C1 segment of cervical spinal cord (tissue), 14 donors: ENCODE measurements at regions not wholly inside any gene's neighbourhood (a gene's known extent, or its start where the extent isn't known, plus 50 kb on each side); places are given as distances from the start of the nearest gene placed in this dataset.
"Not testable (repeated sequence)": the region's sequence is repeated elsewhere in the genome, so short reads cannot be mapped to it uniquely, and the experiment has no call there.

ENCODE experiments used
- DNase-seq, 14 donors: peaks; one replicate each; lab custom pipeline; 2025; lab: John Stamatoyannopoulos, UW

DNA sequence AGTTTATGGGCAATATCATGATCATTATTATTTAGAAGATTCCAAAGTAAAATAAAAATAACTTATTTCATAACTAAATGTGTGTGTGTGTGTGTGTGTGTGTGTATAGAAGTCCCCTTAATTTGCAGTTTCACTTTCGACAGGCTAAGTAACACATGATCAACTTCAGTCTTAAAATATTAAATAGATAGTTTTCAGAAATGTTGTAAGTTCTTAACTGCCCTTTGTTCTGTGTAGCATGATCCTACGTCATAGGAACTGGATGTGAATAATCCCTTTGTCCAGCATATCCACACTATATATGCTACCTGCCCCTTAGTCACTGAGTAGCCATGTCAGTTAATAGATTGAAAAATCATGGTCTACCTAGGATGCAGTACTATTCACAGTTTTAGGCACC is 1863.5 kb upstream of the PCDH20 start:
- no peak for DNase-seq

DNA sequence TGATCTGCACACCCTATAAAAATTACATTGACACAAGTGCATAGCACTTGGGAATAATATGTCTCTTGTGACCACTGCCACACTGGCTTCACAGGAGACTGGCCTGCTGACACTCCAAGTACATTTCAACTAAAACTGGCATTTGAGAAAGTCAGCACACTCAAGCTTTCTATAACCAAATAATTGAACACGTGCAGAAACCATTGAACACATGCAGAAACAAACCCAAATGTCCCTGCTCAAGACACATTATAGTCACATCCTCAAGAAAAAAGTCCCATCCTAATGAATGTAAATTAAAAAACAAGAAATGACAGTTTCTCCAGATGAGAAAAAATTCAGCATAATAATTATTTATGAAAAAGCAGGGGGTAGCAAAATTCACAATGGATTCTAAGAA is 1859.1 kb upstream of the PCDH20 start:
- no peak for DNase-seq

DNA sequence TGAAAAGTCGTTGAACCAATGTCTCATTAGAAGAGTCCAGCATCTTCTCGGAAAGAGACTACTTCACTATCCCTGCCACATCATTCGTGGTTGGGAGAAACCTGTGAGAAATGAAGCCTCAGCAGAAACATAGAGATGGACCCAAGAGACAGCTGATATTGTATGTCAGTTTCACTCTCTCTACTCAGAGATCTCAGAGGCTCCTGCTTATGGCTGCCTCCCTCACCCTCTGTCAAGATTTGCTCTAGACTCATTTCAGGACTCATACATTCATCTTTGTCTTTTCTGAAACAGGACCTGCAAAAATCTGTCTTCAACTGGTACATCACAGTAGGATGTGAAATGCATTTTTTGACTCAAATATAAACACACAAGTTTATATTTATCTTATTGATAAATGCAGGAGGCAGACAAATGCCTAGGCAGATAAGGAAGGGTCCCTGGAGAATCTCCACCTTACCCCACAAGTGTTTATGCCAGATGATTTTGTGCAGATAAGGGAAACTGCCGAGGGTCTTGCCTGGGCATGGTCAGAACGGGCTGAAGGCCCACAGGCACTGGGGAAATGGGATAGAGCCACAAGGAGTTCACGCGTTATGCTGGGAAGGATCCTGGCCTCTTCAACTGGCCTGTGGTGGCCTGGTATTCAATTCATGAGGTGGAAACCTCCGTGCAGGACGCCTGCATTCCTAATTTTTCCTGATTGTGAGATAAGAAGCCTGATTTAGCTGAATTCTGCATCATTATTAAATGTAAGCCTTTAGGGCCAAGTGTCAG is 1834.0 kb upstream of the PCDH20 start:
- no peak for DNase-seq

DNA sequence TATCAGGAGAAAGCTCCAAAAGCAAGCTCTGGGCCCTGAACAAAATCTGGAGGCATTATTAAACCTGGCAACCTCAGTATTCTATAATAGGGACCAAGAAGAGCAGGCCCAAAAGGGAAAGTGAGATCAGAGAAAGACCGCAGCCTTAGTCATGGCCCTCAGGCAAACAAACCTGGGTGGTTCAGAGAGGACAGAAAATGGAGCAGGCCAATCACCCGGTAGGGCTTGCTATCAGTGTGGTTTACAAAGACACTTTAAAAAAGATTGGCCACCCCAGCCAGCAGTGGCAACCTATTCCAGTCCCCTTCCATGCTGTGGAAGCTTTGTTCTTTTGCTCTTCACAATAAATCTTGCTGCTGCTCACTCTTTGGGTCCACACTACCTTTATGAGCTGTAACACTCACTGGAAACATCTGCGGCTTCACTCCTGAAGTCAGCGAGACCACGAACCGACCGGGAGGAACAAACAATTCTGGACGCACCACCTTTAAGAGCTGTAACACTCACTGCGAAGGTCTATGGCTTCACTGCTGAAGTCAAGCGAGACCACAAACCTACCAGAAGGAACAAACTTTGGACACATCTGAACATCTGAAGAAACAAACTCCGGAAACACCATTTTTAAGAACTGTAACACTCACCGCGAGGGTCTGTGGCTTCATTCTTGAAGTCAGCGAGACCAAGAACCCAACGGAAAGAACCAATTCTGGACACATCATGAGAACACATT is 1821.2 kb upstream of the PCDH20 start:
- DNase-seq: not testable (repeated sequence)

DNA sequence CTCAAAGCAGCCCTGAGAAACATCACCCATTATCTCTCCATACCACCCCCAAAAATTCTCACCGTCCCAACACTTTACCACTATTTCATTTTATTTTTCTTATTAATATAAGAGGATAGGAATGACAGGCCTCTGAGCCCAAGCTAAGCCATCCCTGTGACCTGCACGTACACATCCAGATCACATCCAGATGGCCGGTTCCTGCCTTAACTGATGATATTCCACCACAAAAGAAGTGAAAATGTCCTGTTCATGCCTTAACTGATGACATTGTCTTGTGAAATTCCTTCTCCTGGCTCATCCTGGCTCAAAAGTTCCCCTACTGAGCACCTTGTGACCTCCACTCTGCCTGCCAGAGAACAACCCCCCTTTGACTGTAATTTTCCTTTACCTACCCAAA is 1802.9 kb upstream of the PCDH20 start:
- not testable (repeated sequence) for DNase-seq

DNA sequence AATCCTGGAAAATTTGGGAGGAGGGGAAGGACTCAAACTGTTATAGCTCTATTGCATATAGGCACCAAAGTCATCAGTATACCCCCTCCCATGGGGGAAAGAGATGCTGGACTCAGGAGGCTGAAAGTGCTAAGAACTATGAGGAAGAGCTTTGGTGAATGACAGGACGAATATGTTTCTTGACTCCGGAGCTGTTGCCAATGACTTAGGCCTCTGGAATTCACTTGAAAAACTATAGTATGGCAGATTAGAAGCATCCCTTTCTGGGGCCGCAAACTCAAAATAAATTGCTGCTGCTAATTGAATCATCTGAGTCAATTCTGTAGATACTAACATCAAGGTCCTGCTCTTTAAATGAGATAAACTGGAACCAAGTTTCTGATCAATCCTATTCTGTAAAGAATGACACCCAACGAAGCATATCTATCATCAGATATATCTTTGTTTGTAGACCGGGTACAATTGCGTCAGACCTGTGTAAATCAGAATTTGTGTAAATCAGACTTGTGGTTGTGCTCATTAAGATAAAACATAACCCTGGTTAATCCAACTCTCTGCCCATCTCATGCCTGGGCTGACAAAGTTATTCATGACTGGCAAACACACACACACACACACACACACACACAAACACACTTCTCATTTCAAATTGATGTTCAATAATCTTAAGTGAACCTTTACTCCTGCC is 1793.8 kb upstream of the PCDH20 start:
- no peak for DNase-seq

DNA sequence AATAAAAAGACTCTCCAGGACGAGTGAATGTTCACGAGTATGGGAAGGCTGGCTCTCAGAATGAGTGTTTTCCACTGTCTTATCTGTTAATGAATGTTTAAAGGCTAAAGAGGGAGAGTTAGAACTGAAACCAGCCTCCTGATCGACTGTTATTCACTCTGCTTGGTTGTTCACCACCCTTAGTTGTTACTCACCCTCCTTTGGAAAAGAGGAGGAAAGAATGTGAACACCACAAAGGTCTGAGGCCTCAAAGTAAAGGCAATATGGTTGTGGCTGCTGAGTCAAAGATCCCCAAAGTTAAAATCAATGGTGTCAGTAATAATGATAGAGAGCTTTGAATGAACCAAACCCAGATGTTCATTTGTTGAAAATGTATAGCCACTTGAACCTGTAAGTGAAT is 1793.2 kb upstream of the PCDH20 start:
- DNase-seq: no peak

DNA sequence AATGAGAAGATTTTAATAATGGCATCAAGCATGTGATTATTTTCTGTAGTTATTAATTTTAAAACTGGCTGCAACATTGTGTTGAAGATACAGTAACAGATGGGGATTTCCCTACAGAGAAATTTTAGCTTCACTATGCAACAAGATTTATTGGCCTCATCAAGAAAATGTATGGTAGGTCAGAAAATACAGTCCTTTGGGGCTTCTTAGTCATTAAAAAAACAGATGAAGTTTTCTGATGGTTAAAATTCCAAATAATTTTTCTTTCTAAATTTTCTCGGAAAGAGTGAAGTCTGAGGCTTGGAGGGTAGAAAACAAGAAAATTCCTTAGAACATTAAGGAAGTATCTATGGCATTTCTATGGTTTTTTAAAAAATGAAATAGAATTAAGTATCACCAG is 1790.8 kb upstream of the PCDH20 start:
- no peak for DNase-seq

DNA sequence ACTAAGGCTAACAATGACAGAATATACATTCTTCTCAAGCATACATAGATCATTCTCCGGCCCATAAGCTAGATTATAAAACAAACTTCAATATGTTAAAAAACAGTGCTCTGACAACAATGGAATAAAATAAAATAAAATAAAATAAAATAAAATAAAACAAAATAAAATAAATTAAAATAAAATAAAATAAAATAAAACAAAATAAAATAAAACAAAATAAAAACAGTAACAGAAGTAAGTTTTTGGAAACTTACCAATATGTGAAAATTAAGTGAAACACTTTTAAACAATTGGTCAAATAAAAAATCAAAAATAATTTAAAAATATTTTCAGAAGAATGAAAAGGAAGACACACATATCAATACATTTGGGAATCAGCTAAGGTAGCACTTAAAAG is 1785.8 kb upstream of the PCDH20 start:
- DNase-seq: no peak

DNA sequence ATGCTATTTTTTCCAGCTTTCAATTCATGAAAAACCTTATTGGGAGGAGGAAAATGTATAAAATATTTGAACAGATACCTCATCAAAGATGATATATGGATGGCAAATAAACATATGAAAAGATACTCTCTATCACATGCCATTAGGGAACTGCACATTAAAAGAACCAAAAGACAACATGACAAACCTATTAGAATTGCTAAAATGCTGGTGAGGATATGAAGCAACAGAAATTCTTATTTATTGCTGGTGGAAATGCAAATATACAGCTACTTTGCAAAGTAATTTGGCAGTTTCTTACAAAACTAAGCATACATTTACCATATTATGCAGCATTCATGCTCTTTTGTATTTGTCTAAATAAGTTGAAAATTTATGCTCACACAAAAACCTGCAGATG is 1783.9 kb upstream of the PCDH20 start:
- DNase-seq: no peak

DNA sequence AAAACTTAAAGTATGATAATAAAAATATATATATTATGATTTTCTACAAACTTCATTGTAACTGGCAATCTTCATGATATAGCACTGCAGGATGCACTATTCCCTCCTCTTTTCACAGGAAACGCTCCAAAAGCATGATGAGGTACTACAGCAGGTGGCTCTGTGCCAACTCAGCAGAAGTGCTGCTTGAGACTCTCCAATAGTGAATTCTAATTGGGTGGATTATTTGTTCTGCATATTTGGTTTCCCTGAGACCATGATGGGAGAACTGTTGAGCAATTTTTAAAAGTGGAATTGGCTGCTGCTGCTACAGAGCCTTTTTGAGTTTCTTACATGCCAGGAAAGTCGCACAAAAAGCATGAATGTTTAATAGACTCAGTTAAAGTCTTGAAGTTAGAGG is 1782.4 kb upstream of the PCDH20 start:
- no peak for DNase-seq

DNA sequence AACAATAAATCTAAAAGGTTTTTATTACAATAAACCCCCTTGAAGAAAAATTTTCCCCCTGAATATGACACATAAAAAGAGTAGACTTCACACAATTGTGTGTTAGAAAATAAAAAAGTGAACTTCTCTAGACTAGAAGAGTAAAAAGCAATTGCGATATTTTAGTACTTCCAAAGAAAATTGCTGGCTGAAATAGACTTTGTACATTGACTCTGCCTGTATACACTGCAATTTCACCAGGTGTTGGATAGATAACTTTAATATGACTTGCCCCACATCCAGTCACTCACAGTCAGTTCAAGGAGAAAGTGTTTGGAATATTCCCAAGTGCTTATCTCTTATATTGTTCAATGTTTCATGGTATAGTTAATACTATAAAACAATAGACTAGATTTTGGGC is 1780.1 kb upstream of the PCDH20 start:
- DNase-seq: no peak

DNA sequence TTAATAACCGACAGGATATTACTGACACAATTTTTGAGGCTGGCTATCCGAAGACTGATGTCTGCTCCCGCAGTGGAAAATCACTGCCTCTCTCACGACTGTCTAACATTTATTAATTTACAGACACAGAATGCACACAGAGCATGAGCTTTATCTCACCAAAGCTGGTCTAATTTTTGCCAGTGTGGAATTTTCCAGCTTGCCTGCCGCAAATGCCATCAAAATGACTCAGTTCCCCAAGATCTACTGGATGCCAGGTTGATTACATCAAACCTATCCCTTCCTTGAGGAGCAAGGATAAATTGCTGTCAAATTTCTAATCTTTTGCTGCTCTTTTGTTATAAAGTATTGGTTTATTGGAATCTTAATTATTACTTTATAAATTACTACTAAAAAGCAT is 1775.1 kb upstream of the PCDH20 start:
- no peak for DNase-seq

DNA sequence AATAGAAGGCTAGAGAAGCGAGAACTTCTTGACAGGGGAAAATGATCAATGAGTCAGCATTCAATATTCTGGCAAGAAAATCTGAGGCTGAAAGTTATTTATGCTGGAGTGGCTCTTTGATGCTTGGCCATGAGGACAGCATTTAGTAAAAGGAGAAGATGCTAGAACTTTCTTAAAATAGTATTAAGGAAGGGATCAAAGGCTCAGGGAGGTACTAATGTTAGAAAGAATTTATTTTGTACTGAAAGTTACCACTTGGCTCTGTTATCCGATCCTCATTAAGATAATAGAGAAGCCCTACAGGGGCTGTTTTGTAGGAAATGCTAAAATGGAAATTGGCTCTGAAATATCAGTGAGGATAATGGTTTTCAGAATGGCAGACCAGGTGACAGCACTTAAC is 1774.6 kb upstream of the PCDH20 start:
- DNase-seq: no peak

DNA sequence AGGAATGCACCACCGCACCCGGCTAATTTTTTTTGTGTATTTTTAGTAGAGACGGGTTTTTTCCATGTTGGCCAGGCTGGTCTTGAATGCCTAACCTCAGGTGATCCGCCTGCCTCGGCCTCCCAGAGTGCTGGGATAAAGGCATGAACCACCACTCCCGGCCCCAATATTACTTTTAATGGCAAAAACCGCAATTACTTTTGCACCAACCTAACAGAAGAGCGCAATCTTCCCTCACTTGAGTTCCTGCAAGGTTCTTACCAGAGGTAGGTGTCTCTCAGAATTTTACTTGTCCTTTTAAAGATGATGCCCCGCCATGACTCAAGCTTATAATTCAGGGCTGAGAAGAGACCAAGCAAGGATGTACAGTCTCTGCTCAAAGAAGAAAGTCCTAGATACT is 1774.1 kb upstream of the PCDH20 start:
- DNase-seq: no peak

DNA sequence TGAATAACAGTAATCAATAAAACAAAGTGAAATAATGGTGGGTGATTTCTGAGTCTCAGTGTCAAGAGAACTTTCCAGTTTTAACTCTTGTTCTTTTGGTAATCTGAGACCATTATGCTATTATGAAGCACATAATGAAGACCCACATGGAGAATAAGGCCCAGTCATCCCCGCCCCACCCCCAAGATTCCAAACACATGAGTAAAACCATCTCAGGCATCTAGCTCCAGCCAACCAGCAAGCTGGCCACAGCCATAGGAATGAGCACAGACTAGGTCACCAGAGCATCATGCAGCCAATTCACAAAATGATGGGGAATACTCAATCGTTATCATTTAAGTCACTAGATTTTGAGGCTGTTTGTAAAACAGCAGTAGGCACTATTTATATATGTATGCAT is 1769.0 kb upstream of the PCDH20 start:
- no peak for DNase-seq

DNA sequence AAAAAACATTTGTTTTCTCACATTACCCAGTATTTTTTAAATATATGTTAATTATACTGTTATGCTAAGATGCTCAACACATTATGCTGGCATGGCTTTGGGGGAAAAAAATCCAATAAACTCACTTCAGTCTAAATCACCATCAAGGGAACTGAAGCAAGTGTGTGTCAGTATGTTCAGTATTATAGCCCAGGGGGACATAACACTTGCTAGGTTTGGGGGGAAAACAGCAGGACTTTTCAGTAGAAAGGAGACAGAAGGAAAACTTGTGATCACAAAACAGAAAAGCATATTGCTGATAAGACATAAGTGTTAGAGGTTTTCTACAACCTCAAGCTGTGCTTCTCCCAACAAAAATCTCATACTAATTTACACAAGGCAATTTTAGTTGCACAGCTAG is 1759.9 kb upstream of the PCDH20 start:
- no peak for DNase-seq

DNA sequence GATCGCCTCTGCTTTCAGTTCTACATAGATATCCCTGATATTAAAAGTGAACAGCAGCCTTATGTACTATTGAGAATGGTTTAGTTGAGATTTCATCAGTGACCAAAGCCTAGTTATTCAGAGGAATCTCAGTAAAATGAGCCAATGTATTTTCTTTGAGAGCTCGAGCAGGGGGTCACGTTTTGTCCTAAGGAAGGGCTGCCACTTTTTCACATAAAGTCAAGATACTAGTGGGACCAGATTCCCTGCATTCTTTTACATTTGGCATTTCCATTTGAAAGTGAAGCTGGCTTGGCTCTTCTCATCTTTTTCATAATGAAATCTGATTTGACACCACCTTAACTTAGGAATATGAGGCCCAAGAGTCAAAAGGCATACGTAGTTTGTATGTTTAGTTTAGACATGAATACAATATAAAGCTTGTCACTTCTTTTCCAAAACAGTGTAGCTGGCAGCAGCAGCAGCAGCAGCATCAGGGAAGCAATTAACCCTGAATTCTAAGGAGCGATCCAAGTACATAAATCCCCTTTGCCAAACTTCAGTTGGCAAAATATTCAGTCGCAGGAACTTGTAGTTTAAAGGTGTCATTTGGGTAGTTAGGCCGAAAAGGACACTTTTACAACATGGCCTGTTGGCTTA is 1752.2 kb upstream of the PCDH20 start:
- no peak for DNase-seq

DNA sequence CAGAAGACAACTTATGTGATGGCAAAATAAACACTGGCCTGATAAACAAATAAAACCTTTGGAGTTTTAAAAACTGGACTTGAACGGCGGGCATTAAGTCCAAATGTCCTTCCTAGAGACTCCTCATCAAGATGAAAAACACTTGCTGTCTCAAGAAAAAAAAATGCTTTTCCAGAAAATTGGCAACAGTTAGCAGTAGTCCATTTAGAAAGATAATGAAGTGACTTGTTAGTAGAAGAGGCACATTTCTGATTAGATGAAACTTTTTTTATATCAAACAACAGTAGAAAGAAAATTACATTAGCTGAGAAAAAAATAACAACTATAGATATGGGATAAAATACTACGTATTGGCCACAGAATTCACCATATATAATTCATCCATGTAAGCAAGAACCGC is 1750.7 kb upstream of the PCDH20 start:
- no peak for DNase-seq

DNA sequence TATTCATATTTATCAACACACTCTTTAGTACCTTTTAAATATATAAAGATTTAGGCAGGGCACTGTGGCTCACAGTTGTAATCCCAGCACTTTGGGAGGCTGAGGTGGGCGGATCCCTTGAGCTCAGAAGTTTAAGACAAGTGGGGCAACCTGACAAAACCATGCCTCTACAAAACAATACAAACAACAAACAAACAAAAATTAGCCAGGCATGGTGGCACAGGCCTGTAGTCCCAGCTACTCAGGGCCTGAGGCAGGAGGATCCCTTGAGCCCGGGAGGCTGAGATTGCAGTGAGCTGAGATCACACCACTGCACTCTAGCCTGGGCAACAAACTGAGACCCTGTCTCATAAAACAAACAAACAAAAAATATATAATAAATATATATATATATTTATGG is 1748.3 kb upstream of the PCDH20 start:
- no peak for DNase-seq

DNA sequence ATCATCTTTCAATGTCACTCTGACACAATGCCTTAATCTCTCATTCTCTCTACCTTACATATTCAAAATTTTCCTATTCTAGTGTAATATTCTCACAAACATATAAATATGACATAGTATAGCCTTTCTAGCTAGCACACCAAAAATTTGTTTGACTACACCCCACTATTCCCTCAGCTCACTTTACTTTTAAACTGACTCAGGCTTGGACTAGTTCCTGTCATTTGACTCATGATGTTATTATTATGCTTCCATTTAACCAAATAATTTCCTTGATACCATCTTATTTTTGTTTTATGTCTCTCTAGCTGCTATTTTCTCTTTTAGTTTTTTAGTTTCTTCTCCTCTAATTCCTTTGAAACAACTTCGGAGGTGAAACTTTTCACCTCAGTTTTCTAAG is 1745.6 kb upstream of the PCDH20 start:
- no peak for DNase-seq

DNA sequence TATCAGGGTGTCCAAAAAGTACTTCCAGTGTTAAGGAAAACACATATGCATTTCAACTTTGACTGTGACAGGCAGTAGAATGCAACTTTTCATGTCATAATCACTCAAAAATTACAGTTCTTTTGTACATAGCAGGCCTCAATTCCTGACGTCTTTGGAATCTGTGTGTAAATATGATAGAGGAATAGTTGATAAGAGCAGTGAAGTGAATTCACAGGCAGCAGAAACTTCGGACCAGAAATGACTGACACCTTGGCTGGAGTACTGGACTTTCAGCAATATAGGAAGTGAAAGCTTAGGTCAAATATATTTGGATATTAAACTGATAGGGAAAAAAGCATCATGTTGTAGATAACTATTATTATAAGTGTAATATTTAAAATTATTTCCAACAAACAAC is 1741.2 kb upstream of the PCDH20 start:
- DNase-seq: no peak
